Kasumi-1 (cell line): ENCODE measurements at regions not wholly inside any gene's neighbourhood (a gene's known extent, or its start where the extent isn't known, plus 50 kb on each side); places are given as distances from the start of the nearest gene placed in this dataset.
"Not testable (repeated sequence)": the region's sequence is repeated elsewhere in the genome, so short reads cannot be mapped to it uniquely, and the experiment has no call there.

Experiments
- DNase-seq, 2 experiments: peaks; one replicate each; lab custom pipeline; 2025; lab: John Stamatoyannopoulos, UW

DNA sequence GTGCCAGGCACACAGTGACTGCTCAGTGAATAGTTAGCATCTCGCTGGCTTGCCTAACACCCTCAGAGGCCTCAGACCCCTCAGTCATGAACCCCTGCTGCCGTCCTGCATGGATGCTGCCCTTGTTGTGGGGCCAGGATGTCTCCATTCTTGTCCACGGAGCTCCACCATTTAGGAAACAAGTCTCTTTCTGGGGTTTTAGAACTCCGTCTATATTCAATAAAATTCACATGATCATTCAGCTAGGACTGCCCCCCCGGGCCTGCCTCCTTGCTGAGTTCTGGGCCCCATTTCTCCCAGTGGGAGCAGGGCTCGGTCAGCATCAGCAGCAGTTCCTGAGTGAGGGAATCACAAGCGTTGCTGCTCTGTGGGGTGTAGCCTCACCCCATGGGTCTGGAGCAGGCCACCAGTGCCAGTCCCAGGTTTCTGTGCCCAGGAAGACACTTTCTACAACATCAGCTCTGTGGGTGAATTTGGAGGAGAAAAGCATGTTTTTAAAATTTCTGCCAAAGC, 134.1 kb downstream of the RHOU start:
- no peak for DNase-seq

DNA sequence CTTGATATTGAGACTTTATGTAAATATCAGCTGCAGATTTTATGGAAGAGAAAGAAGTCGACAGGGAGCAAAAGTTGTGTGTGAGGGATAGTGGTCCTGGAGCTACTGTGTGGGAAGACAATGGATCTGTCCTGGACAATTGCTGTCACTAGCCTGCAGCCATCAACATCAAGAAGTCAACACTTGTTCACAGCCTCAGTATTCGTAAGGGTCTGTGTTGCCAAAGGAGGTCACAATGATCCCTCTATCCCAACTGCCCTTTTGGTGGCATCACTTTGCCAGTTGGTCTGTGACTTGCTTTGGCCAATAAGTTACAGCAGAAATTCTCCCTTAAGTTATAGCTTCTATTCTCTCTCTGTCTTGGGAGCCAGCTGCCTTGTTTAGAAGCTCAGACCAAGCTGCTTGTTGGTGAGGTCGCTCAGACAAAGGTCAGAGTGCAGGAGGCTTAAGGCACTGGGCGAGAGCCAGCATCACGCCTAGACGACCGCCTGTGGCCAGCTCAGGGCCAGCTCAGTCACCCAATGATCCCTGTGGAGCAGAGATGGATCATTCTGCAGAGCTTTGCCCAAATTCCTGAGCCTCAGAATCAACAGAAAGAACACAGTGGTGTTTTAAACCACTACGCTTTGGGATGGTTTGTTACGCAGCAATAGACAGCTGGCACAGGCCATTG, 134.9 kb downstream of the RHOU start:
- DNase-seq = no peak

DNA sequence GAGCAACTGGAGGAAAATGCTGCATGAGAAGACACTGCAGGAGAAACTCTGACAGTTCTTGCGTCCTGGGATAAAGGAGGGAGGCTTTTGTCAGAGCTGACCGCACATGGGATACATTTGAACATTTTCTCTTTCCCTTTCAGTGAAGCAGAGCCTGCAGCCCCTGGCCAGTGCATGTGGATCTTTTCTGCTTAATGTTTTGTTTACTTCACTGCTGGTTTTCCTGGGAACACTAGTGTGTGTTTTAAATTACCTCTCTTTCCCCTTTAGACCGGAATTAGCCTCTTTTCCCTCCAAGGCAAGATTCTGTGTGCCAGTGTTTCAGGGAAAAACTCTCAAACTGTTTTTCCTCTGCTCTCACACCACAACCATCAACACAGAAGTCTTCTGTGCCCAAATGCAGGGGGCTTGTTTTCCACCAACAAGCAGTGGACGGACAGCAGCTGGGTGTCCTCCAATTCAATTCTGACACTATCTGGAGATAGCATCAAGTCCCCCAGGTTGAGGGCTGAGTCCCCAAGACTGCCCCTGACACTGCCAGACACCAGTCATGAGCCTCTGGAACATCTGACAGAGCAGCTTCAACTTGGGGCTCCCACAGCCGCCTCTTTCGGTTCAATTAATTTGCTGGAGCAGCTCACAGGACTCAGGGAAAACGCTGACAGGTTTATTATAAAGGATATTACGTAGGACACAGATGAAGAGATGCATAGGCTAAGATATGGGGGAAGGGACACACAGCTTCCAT, 136.2 kb downstream of the RHOU start:
- no peak for DNase-seq

- no peak for DNase-seq
Measured at GRCh38 chr1:228872080-228872479, 136.8 kb downstream of the RHOU start.

DNA sequence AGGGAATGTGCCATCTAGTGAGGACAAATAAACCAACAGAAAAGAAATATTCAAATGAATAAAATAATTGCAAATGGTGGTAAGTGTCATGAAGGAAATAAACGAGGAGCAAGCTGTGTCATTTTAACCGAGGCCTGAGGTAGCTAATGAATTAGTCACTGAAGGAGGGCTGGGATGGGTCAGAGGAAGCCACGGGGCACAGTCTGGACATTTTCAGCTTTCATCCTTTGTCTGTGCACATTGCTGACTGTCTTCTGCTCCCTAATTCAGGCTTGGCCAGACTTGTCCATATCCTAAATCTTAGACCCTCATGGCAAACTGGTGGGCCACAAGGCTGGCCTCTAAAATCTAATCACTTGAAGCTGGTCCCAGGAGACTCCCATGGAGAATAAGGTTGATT, 138.4 kb downstream of the RHOU start:
- no peak for DNase-seq

DNA sequence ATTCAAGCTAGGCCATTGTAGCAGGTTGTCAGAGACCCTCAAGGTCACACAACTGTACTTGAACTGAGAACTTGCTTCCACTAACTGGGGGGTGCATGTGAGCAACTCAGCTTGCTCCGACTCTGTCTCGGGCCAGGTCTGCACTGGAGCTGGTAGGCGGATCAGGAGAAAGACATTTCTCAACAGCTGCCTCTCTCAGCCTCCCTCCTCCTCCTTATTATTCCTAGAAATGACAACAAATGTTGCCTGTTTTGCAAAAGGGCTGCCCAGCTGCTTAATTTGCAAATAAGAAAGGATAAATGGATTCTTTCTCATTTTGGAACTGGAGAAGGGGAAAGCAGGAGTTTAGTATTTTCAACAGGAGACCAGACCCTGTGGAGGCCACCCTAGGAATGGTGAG, 140.5 kb downstream of the RHOU start:
- DNase-seq = no peak

DNA sequence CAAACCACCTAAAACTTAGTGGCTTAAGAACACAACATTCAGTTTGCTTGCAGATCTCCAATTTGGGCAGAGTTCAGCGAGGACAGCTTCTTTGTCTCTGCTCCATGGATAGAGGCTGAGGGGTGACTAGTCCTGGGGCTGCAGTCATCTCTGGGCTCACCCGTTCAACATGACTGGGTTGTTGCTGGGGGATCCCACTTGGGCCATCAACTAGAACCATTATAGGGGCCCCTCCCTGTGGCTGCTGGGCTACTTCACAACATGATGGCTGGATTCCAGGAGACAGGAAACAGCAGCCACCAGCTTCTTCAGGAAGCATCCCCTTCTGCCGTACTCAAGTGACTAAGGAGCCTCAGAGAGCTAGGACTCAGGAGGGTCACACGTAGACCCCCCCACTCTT, 140.9 kb downstream of the RHOU start:
- DNase-seq = no peak

- DNase-seq = no peak
Measured at GRCh38 chr1:228879164-228879563, 143.9 kb downstream of the RHOU start.

- no peak for DNase-seq
Measured at GRCh38 chr1:228882041-228882770, 146.9 kb downstream of the RHOU start.

DNA sequence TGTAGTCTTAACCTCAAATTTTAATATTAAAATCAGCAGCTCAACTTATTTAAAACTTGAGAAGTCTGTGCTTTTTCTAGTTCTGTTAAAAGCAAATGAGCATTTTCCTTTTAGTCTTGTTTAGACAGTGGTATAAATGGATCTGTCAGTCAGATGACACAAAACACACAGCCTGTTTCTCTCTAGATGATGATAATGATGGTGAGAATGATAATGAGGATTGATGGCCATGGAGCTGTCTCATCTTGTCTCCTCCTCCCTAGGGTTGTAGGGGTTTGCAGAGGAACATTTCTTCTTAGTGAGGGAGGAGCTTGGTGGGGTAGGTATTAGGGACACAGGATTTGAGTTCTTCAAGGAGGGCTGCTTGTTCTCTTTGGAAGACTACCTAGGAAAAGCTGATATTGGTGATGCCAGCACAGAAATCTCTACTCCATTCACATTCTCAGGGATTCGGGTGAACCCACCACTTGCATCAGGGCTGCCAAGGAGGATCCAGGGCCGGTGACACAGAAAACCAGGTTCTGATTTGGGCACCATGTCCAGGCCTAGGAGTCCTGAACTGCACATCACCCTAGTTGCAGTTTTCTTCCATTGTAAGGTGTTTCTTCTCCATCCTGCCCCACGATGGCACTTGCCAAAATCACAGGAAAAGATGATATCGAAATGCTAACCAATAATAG, 147.6 kb downstream of the RHOU start:
- no peak for DNase-seq

GRCh38 chr1:228883535-228883934, 148.3 kb downstream of the RHOU start:
- DNase-seq = no peak

GRCh38 chr1:228884196-228884595, 148.9 kb downstream of the RHOU start:
- no peak for DNase-seq

GRCh38 chr1:228884615-228885566, 149.6 kb downstream of the RHOU start:
- DNase-seq = no peak

GRCh38 chr1:228885845-228886244, 150.6 kb downstream of the RHOU start:
- no peak for DNase-seq

DNA sequence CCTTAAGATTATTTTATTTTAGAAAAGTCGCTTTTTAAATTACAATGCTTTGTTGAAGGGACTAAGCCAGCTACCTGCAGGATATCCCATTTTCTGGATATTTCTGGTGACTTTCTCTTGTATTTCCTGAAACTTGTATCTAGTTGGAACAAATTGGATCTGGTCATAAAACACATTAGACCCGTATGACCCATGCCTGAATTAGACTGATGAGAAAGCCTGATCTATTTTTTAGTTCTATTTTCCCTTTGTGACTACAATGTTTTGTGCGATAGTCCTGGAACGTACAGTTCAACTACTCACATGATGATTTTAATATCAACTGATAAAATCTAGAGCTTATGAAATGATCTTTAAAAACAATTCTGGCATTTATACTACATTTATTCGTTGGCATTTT, 151.8 kb downstream of the RHOU start:
- no peak for DNase-seq

DNA sequence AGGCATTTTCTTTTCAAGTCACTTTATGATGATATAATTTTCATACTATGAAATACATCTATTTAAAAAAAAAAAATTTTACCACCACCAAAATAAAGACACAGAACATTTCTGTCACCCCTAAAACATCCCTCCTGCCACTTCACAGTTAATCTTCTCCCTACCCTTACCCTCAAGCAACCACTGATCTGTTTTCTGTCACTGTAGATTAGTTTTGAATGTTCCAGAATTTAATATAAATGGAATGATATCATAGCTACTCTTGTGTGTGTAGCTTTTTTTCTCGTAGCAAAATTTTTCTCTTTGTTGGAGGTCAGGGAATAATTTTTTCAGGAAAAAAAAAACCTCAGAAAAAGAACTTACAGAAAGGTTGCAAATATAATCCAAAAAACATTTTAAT, 152.7 kb downstream of the RHOU start:
- no peak for DNase-seq

- peak in 1 of 2 experiments; percentile 4 for DNase-seq
Measured at GRCh38 chr1:228889289-228889688, 154.0 kb downstream of the RHOU start.

DNA sequence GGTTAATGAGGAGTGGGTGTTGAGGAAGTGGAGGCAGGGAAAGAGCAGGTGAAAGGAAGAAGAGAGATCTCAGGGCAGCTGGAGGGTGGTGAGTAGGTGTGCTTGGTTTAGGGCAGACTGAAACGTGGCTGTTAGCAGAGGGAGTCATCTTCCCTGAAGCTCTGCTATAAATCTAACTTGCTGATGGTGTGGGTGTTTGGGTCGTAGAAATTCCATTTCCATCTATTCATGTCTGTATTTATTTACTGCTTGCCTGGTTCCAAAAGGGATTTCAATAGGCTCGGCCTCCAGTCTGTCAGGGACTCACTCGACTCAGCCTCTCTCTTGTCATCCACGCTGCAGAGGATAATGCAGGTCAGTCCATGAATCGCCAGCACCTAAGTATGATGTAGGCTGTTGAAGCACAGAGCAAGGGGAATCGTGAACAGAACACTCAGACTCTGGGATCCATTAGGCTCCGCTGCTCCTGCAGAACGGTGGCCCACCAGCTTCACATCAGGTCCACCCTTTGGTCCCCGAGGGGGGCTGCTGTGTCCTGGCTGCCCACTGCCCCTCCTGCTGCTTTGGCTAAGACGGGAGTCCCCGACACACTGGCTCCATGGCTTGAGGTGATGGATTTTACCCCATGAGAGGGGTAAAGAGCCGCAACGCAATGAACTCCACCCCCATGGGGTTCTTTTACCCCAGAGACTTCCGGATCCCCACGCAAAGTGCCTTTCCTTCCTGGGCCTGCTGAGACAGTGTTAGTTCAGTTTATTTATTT, 156.2 kb downstream of the RHOU start:
- DNase-seq = no peak

- DNase-seq = not testable (repeated sequence)
Measured at GRCh38 chr1:228892200-228892599, 156.9 kb downstream of the RHOU start.

DNA sequence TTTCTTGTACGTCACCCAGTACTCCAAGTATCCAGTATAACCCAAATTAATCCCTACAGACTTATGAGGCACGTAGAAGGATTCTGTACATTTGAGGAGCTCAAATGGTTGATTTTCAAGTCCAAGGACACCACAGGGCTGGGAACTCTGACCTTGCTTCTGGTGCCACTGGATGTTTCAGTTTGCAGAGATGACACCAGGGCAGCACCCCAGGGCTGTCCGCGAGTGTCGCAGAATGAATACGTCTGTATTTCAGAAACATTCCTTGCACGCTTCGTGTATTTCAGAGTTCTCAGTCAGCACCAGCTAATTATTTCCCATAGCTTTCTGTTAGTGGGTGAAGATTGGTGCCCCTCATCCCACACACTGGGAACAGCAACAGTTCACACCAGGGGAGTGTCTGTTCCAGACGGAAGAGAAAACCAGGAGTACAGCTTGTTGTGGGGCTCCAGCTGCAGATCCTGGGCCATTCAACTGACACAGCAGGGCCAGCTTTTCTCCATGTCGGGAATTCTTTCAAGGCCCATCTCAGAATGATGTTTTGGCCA, 159.2 kb downstream of the RHOU start:
- DNase-seq = no peak
